ENCODE measurements at regions not wholly inside any gene's neighbourhood (a gene's known extent, or its start where the extent isn't known, plus 50 kb on each side); places are given as distances from the start of the nearest gene placed in this dataset.

DNA sequence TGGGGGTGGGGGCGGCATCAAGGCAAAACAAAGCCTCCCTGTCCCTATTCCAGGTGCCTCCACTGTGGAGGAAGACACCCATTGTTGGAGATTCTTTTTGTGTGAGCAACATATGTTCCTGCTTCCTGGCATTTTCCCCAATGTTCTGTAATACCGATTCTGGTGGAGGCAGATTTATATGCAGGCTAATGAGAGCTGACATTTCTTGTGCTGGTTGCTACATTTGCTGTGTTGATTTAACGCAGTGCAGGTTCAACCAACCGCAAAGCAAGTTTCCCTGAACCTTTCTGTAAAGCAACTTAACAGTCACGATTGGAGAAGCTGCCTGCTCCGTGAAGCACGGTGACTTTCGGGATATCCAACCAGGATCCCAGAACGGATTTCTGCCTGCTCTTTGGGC, 260.5 kb downstream of the CBLN1 start:
- no peaks in the 10 kb centered on the region for H4K20me1 ChIP-seq (ENCODE audit: insufficient read depth, low read length)
- H3F3A ChIP-seq (ENCODE audit: insufficient read depth, low read length) = no peaks in the 10 kb centered on the region
- H3K9ac ChIP-seq (ENCODE audit: low read length) = no peak overlapping the region
- H2AFZ ChIP-seq (ENCODE audit: low read length) = no peak overlapping the region
- H3K36me3 ChIP-seq (replicated peaks; ENCODE audit: insufficient read depth, low read length) = no peaks in the 10 kb centered on the region
- TF ChIP-seq EZH2 (optimal IDR thresholded peaks at IDR 0.05; ENCODE audit: low read depth, low read length) (no peak), EZH2phosphoT487 (IDR thresholded peaks at IDR 0.05; ENCODE audit: low read length) (no peak), CTCF (IDR thresholded peaks at IDR 0.05; ENCODE audit: low read length) (no peak)
- no peak overlapping the region for H3K4me3 ChIP-seq (ENCODE audit: low read length)
- no peaks in the 10 kb centered on the region; the same call in 1 of the 2 replicates for H3K4me1 ChIP-seq (ENCODE audit: low read length)
- no peaks in the 10 kb centered on the region for H3K9me2 ChIP-seq (replicated peaks; ENCODE audit: insufficient read depth, low read length)
- no peak for DNase-seq
- no peak overlapping the region for H3K27ac ChIP-seq (ENCODE audit: low read length)
- no peak overlapping the region for H3K4me2 ChIP-seq (ENCODE audit: low read depth, low read length)
- H3K79me2 ChIP-seq (ENCODE audit: low read length) = no peaks in the 10 kb centered on the region
- H3K9me3 ChIP-seq (replicated peaks; ENCODE audit: insufficient read depth, low read length) = no peaks in the 10 kb centered on the region
- 0 out of 2 replicates have a peak, but pooled peaks cover 2% of the 10 kb centered on the region for H3K27me3 ChIP-seq (replicated peaks; ENCODE audit: insufficient read depth, low read length)

- H3K27me3 ChIP-seq (replicated peaks; ENCODE audit: insufficient read depth, low read length) = 0 out of 2 replicates have a peak, but pooled peaks cover 2% of the 10 kb centered on the region
- H3K27ac ChIP-seq (ENCODE audit: low read length) = no peak overlapping the region
- no peaks in the 10 kb centered on the region for H3F3A ChIP-seq (ENCODE audit: insufficient read depth, low read length)
- H3K4me2 ChIP-seq (ENCODE audit: low read depth, low read length) = no peak overlapping the region
- no peaks in the 10 kb centered on the region for H3K36me3 ChIP-seq (replicated peaks; ENCODE audit: insufficient read depth, low read length)
- no peak overlapping the region for H3K9ac ChIP-seq (ENCODE audit: low read length)
- no peak for DNase-seq
- no peak for TF ChIP-seq EZH2 (optimal IDR thresholded peaks at IDR 0.05; ENCODE audit: low read depth, low read length)
- TF ChIP-seq CTCF (IDR thresholded peaks at IDR 0.05; ENCODE audit: low read length) = no peak
- TF ChIP-seq EZH2phosphoT487 (IDR thresholded peaks at IDR 0.05; ENCODE audit: low read length) = no peak
- H3K9me2 ChIP-seq (replicated peaks; ENCODE audit: insufficient read depth, low read length) = no peaks in the 10 kb centered on the region
- no peaks in the 10 kb centered on the region for H3K9me3 ChIP-seq (replicated peaks; ENCODE audit: insufficient read depth, low read length)
- no peak overlapping the region for H3K4me3 ChIP-seq (ENCODE audit: low read length)
- H2AFZ ChIP-seq (ENCODE audit: low read length) = no peak overlapping the region
- H3K79me2 ChIP-seq (ENCODE audit: low read length) = no peaks in the 10 kb centered on the region
- H4K20me1 ChIP-seq (ENCODE audit: insufficient read depth, low read length) = no peaks in the 10 kb centered on the region
- H3K4me1 ChIP-seq (ENCODE audit: low read length) = no peaks in the 10 kb centered on the region
These were observed 261.2 kb downstream of the CBLN1 start for GRCh38 chr16:49020436-49020835.

DNA sequence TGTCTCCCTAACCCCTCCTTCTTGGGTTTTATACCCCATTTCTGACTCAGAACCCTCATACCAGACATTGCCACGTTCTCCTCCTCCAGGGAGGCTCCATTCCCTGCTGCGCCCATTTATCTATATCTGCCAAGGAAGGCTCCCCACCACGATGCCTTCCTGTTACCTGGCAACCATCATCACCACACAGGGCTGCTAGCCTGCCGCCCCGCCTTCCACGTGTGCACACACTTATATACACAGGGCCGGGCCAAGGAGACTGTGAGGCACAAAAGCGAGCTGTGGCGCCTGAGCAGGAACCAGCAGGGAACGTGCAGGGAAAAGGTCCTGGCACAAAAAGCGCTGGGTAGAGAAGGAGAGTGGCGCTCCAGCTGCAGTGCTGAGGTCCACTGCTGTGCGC, 261.8 kb downstream of the CBLN1 start:
- H3K4me2 ChIP-seq (ENCODE audit: low read depth, low read length) = no peak overlapping the region
- H3K4me3 ChIP-seq (ENCODE audit: low read length) = no peak overlapping the region
- H3F3A ChIP-seq (ENCODE audit: insufficient read depth, low read length) = no peaks in the 10 kb centered on the region
- no peaks in the 10 kb centered on the region for H4K20me1 ChIP-seq (ENCODE audit: insufficient read depth, low read length)
- H3K4me1 ChIP-seq (ENCODE audit: low read length) = no peaks in the 10 kb centered on the region
- no peaks in the 10 kb centered on the region for H3K9me2 ChIP-seq (replicated peaks; ENCODE audit: insufficient read depth, low read length)
- no peak for DNase-seq
- no peak overlapping the region for H3K27ac ChIP-seq (ENCODE audit: low read length)
- H3K9ac ChIP-seq (ENCODE audit: low read length) = no peak overlapping the region
- no peaks in the 10 kb centered on the region for H3K79me2 ChIP-seq (ENCODE audit: low read length)
- H2AFZ ChIP-seq (ENCODE audit: low read length) = no peak overlapping the region
- 0 out of 2 replicates have a peak, but pooled peaks cover 2% of the 10 kb centered on the region for H3K27me3 ChIP-seq (replicated peaks; ENCODE audit: insufficient read depth, low read length)
- no peaks in the 10 kb centered on the region for H3K36me3 ChIP-seq (replicated peaks; ENCODE audit: insufficient read depth, low read length)
- TF ChIP-seq CTCF (IDR thresholded peaks at IDR 0.05; ENCODE audit: low read length) = no peak
- TF ChIP-seq EZH2 (optimal IDR thresholded peaks at IDR 0.05; ENCODE audit: low read depth, low read length) = no peak
- no peak for TF ChIP-seq EZH2phosphoT487 (IDR thresholded peaks at IDR 0.05; ENCODE audit: low read length)
- H3K9me3 ChIP-seq (replicated peaks; ENCODE audit: insufficient read depth, low read length) = no peaks in the 10 kb centered on the region
